Astrocyte (in vitro differentiated cells and primary cell): ENCODE measurements at regions not wholly inside any gene's neighbourhood (a gene's known extent, or its start where the extent isn't known, plus 50 kb on each side); places are given as distances from the start of the nearest gene placed in this dataset.

ENCODE experiments used
- EZH2 ChIP-seq: IDR thresholded peaks from 2 replicates; pipeline ENCODE4 v1.6.1; 2012; ENCODE audit warnings: mild to moderate bottlenecking, low read length, inconsistent platforms; ENCODE audit not compliant: insufficient read depth
- TF ChIP-seq, protein P1 (sequence below): IDR thresholded peaks from 2 replicates; pipeline ENCODE4 v1.5.1; 2011; ENCODE audit warnings: low read depth, mild to moderate bottlenecking, inconsistent platforms, low read length, moderate library complexity; ENCODE audit not compliant: insufficient read depth

DNA sequence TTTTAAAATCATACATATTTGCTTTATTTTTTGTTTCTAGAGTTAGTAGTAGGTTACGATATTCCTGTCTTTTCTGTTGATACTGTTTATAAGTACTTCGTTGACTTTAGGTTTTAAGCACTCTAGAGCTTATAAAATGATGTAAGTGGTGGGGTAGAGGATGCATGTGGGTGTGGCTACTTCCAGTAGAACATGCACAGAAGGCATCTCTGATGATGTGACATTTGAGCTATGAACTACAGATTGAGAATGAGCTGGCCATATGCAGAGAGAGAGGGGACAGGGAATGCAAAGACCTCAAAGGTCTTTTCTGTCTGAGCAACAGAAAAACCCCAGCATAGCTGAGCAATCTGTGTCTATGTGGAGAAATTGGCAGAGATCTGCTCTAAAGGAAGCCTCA is 233.9 kb upstream of the STAC start:
- TF ChIP-seq, protein P1, sequence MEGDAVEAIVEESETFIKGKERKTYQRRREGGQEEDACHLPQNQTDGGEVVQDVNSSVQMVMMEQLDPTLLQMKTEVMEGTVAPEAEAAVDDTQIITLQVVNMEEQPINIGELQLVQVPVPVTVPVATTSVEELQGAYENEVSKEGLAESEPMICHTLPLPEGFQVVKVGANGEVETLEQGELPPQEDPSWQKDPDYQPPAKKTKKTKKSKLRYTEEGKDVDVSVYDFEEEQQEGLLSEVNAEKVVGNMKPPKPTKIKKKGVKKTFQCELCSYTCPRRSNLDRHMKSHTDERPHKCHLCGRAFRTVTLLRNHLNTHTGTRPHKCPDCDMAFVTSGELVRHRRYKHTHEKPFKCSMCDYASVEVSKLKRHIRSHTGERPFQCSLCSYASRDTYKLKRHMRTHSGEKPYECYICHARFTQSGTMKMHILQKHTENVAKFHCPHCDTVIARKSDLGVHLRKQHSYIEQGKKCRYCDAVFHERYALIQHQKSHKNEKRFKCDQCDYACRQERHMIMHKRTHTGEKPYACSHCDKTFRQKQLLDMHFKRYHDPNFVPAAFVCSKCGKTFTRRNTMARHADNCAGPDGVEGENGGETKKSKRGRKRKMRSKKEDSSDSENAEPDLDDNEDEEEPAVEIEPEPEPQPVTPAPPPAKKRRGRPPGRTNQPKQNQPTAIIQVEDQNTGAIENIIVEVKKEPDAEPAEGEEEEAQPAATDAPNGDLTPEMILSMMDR: no peak
- TF ChIP-seq EZH2: no peak
